Activated effector memory CD4-positive, alpha-beta T cell treated with anti-CD3 and anti-CD28 coated beads, Interleukin-2, amount 50 U/mL, for 16 hours (primary cell): ENCODE measurements at regions not wholly inside any gene's neighbourhood (a gene's known extent, or its start where the extent isn't known, plus 50 kb on each side); places are given as distances from the start of the nearest gene placed in this dataset.
"Not testable (repeated sequence)": the region's sequence is repeated elsewhere in the genome, so short reads cannot be mapped to it uniquely, and the experiment has no call there.

Source experiments
- DNase-seq: peaks from one replicate; pipeline ENCODE4 v3.0.0-alpha.2; 2020

DNA sequence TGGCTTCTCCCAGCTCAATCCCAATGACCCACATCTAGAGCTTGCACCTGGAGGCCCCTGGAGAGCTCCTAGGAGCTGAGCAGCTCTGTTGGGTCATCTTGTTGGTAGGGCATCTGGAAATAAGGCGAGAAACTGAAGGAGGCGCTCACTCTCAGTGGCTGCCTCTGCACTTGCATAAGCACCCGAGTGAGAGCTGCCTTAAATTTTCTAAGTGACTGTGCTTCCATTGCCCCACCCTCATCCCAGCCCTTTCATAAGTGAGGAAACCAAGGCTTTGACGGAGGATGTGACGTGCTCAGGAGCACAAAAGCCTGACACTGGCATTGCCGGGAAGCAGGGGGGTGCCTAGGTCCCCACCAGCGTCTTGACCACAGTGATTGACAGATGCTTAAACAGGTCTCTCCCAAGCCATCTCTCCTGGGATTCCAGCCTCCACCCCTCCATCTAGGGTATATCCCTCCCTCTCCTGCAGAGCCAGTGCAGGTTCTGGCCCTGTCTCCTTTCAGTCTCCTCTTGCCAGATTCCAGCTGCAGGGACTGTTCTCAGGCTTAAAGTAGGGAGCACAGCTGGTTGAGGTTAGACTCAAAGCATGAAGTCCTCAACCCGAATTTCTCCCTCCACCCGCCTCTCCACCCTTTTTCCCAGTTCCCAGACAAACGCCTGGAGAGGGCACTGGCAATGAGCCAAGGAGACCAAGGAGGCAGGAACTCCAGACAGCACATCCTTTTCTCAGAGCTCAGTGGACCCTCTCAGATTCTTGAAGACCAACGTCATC lies 113.7 kb downstream of the IRX5 start:
- no peak for DNase-seq

DNA sequence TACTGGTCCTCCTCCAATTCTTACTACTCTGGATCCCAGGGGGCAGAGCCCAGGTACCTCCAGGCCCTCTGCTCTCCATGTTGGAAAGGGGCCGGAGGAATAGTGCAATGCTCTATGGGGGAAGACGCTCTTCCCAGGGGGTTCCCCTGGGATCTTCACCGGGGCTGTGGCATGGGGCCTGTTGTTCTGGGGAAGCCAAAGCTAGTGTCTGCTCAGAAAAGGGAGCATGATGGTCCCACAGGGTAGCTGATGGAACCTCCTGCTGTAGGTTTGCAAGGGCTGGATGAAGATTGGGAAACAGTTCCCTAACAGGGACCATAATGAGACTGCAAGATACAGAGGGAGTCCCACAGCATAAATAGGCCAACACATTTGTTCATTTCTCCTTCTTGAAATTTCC lies 114.7 kb downstream of the IRX5 start:
- no peak for DNase-seq

DNA sequence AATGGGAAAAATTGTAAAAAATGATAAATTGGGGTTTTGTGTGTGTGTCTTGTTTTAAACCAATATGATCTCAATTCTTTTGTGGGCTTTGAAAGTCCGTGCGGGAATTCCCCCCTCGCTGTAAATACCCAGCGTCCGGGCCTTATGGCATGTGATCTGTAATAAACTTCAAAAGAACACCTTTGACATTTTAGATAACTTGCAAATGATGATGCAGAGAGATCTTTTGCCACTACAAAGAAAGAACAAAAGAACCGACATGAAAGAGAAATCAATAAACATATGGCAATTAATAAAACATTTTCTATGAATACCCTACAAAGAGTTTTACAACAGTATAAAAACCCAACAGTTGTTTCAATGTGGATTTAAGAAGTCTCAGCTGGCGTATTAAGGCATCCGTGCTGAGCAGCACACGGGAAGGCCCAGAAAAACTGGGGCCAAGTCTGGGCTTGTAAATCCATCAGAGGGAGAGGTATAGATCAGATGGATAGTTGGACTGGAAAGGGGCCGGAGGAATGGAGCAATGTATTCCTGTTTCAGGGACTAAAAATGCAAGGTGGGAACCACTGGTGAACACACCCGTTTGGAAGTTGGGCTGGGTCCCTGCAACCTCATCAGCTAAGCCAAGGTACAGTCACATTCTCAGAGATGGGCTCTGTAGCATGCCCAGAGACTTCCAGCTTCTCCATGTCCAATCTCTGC lies 115.2 kb downstream of the IRX5 start:
- DNase-seq: no peak

DNA sequence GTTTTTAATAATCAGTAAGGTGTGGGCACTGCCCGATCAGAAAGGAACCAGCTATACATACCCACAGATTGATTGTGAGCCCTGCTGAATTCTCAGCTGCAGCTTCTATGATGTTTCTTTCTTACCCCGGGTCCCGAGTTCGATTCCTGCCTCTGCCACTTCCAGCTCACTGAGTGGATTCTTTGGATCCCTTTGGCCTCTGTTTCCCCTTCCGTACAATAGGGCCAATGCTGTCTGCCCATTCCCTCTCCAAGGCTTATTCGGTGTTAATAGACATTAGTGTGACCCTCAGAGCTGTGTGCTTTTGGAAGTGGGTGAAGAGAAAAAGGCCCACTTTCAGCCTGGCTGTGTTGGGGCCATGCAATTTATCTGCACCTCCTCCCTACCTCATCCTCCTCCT lies 115.8 kb downstream of the IRX5 start:
- DNase-seq: no peak

DNA sequence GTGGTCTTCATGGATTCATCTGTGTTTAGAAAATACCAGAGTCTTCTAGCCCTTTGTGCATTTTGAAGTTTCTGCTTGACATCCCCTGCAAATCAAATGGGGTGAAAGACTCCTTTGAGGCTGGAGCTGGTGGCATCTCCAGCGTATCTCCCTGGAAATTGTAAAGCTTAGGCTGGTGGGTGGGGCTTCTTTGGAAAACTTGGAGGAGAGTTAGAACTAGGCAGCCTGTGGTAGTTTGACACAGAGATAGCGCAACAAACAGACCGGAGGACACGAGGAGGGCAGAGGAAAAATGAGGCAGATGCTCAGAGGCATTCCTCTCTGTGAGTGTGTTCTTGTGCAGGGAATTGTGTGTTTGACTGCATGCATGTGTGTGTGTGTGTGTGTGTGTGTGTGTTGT lies 116.3 kb downstream of the IRX5 start:
- no peak for DNase-seq

DNA sequence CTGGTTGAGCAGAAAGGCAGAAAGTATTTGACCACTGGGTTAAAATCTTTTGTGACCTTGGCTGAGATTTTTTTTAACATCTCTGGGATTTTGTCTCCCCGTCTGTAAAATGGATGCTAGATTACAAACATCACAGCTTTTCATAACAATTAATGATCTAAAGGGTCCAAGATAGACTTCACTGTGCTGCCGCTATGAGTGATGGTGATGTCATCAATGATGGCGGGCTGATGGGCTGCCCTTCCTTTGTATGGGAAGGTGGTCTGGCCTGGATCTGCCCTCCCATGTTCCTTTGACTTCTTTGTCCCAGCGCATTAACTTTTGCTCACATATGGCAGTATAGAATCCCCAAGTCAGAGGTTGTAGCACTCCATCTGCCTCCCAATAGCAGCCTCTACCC lies 116.7 kb downstream of the IRX5 start:
- no peak for DNase-seq

DNA sequence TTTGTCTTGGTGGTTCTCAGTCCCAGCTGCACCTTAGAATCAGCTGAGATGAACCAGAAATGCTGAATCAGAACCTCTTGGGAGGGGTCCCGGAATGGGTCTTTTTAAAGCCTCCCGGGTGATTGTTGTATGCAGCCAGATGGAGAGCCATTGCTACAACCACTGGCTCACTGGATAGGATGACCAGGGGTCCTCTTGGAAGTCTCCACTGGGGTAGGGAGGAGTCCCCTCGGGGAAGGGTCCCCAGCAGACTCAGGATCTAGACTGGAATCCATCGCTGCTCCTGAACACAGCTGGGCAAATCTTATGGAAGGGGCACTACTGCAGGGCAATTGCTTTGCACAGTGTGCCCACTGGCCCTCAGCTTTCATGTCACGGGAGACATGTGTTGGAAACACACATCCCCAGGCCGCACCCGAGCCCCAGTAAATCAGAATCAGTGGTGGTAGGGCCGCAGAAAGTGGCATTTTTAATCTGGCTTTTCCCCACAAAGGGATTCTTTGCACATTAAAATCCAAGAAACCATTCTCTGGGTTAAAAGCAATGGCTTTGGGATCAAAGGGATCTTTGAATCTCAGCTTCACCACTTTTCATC lies 117.3 kb downstream of the IRX5 start:
- DNase-seq: no peak

DNA sequence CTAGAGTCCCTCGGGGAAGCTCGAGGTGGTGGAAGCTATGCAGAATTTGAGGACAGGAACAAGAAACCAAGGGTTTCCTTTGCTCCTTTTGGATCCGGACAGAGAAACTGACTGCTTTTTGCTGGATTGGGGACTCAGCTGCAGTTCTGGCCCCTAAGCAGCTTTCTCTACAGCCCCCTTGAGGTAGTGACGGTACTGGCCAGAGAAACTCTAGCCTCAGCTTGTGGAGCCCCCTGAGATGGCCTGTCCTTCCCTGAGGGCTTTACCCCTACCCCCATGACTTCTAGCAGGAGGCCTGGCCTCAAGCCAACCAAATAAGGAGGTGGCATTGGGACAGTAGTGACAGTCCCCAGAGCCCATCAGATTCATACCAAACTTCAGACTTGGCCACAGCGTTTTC lies 118.1 kb downstream of the IRX5 start:
- no peak for DNase-seq

DNA sequence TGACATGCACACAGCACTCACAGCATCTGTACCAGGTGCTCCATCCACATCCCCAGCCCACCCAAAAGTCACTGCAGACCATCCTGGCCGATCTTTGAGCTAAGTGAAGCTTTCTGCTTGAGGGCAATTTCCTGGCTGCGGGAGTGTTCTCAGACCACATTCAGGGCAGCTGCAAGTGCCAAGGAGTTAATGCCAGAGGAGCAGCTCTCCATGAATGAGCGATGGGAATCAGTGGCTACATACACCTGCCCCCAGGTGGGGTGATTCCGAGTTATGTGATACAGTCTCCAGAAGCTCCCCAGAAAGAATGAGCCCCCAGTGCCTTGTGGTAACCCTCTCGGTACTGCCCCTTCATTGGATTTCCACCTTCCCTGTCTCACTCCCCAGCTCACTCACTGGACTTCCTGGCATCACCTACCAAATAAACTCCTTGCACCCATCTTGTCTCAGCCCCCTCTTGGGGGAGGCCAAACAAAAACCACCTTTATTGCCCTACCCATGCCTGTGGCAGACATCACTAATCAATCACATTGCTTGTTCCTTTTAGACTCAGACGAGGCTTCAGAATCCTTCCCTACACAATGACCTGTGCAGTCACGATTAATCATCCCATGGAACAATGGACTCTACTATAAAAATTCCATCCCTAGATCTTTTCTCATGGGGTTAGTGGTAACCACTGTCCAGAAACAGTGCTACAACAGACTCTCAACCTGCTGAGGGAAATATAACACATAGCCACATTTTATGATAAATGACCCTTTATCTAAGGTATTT lies 121.1 kb downstream of the IRX5 start:
- DNase-seq: no peak

DNA sequence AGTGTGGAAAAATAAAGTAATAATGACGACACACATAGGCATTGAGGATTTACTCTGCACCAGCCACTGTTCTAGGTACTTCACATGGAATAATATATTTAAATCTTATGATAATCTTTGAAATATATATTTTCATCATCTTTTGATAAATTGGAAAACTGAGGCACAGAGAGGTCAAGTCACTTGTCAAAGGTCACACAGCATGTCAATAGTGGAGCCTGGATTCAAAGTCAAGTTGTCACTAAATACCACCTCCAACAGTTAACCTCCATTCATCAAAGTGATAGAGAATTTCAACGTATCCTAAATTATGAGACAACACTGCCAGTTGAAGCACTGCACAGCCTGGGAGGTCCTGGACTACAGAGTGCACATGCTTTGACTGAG lies 121.7 kb downstream of the IRX5 start:
- no peak for DNase-seq

DNA sequence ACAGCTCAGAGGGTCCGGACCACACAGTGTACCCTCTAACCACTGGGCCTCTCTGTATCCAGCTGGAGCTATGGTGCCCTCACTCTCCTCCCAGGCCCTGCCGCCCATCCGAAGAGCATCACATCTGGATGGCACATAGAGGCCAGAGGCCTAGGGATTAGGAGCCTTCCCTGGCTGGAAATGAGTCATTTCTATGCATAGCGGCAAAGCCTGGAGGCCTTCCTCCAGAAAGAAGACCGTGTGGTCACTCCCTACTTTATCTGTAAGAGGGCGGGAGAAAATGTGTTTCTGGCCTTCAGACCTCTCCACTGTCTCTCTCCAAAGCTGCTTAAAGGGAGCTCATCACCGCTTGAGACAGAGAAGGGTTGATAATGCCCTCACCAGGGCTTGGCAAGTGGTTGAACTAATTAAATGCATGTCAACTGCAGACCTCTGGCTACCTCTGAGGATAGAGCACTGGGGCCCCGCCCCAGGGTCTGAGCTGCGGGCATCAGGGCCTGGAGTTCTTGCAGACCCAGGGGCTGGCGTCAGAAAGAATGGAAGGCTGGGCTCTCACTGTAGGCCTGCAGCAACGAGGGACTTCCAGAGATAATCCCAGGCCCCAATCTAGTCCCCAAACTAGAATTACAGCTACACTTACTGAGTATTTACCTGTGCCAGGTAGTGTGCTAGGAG lies 122.2 kb downstream of the IRX5 start:
- DNase-seq: no peak

DNA sequence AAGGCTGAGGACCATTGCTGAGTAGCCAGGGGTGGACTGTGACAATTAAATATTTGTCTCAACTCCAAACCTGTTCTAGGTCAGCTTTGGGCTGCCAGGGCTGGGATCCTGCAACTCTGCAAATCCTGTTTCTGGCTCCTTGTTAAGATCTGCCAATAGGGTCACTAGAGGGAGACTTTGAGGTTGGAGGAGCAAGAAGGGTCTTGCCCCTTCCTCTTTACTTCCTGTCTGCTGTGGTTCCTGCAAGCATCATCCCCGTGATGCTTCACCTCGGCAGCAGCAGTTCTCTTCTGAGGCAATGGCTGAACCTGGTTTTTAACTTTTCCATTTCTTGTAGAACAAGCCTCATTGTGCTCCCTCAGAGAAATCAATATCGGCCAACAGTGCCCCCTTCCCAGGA lies 124.6 kb downstream of the IRX5 start:
- DNase-seq: no peak

DNA sequence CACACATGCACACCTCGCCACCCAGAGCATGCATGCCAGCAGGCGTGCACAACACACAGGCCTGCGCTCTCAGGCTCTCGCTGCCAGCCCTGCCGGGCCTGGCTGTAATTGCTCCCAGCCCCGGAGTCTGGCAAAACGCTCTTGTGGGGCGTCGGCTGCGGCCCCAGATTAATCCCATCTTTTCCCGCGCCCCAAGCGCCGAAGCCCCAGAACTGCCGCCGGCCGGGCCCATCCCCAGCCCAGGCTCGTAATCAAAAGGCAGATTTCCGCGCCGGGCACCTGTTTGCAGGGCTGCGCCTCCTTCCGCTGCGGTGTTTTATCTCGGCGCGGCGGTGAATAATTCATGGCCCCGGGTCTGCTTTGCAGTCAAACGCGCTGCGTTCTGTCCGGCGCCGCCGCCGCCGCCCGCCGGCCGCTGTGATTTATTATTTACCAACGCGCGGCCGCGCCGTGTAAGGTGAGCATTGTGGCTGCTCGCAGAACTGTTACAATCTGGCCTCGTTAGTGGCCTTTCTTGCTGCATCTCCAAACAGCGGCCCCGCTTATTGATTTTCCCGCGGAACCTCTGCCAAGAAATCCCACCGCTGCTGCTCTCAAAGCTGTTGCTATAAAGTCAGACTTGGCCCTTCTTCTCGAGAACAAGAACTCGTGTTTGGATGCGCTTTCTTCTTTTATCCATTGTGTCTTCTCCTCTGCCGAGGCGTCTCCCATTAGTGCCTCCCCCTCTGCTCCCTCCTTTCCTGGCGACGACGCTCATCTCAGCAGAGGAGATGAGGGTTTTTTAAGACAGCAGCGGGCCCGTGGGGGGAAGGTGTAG lies 126.1 kb downstream of the IRX5 start:
- no peak for DNase-seq

DNA sequence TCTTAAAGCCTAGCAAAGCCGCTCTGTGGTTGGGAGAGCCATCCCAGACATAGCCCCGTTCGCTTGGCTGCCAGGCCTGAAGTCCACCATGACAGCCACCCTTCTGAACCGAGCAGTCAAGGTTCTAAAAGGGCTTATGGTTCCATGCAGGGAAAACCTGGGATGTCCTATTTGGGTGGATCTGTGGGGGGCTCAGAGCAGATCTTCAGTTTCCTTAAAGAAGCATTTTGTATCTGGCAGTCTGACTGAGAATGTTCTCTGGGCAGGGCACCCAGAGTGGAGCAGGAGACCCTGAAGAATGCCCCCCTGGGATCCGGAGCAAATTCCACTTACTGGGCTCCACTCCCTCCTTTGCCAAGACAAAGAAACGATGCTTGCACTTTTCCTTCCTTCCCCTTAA lies 127.2 kb downstream of the IRX5 start:
- no peak for DNase-seq

DNA sequence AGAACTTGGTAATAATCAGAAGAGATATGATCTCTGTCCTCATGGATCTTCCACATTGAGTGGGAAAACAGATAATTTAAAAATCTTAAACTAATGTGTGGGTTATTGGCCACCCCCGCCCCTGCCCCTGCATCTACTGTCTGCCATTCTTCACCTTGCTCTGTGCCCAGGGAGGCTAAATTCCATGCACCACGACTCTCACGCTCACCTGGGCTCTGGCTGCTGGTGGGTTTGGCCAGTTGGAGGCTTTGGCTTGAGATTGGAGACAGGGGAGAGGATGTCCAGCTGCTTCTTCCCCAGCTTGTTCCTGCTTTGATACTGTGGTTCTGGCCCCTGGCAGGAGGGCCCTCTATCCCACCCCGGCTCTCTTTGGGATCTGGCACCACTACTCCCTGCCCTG lies 127.9 kb downstream of the IRX5 start:
- no peak for DNase-seq

DNA sequence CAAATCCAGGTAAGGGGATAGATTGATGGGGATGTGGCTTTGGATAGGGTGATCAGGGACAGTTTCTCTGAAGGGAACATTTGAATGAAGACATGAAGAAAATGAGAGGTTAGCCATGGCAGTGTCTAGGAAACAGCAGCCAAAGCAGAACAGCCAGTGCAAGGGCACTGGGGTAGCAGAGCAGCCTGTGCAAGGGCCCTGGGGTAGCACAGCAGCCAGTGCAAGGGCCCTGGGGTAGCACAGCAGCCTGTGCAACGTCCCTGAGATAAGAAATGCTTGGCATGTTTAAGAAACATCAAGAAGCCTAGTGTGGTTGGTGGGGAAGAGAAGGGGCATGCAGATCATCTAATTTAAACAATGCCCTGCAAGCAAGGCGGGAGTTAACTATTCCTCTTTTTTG lies 128.5 kb downstream of the IRX5 start:
- no peak for DNase-seq

DNA sequence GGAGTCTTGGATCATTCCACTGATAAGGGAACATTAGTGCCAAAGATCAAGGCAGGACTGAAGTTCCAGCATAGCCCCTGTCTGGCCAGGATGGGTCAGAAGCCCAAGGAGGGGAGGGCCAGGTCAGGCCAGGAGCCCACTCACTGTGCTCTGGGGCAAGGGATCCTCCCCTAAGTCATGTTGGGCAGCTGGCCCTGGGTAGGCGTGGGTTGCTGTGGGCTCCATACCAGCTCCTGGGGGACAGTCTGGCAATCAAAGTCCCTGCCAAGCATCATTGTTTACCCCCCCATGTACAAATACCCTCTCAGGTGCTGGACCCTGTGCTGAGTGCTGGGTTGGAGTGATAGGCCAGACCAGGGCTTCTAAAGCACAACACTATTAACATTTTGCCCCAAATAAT lies 130.5 kb downstream of the IRX5 start:
- DNase-seq: no peak

DNA sequence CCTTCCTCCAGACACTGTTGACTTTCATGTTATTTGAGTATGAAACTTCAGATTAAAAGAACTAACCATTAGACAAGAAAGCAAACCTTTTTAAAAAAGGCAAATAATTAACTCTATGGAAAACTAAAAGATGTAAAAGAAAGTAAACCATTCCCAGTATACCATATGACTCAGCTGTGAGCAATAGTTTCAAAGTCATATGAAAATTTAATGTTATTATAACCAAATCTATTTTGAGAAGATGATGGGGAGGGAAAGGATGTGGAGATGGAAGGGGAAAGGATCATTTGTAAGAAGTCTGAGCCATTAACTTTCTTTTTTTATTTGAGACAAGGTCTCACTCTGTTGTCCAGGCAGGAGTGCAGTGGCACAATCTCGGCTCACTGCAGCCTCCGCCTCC lies 131.8 kb downstream of the IRX5 start:
- no peak for DNase-seq

DNA sequence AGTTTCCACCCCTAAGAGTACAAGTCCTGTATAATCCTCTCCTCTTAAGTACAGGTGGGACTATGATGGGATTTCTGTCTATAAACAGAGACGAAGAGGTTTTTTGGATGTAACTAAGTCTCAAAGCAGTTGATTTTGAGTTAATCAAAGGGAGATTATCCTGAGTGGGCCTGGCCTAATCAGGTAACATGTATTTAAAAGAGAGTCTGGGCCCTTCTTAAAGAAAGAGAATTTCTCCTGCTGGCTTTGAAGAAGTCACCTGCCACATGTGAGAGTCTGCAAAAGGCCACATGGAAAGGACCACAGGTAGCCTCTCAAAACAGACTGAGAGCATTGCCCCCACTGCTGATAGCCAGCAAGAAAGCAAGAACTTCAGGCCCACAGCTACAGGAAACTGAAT lies 142.3 kb downstream of the IRX5 start:
- no peak for DNase-seq

DNA sequence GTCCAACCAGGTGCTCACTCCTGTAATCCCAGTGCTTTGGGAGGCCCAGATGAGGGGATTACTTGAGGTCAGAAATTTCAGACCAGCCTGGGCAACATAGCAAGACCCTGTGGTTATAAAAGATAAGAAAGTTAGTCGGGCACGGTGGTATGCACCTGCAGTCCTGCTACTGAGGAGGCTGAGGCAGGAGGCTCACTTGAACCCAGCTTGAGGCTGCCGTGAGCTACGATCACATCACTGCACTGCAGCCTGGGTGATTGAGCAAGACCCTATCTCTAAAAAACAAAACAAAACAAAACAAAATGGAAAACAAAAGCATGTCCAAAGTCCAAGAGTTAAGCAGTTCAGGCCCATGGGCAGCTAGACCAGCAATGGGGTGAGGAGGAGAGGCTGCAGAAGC lies 143.2 kb downstream of the IRX5 start:
- DNase-seq: no peak

DNA sequence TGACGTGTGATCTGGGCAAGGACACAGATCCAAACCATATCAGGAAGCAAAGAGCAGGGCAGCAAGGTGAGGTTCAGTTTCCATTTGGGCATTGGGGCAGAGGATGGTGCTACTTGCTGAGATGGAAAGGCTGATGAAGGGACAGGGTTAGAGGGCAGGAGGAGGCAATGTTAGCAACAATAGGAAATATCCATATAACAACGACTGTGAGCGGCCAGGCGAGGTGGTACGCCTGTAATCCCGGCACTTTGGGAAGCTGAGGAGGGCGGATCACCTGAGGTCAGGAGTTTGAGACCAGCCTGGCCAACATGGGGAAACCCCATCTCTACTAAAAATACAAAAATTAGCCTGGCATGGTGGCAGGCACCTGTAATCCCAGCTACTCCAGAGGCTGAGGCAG lies 144.5 kb downstream of the IRX5 start:
- DNase-seq: not testable (repeated sequence)

DNA sequence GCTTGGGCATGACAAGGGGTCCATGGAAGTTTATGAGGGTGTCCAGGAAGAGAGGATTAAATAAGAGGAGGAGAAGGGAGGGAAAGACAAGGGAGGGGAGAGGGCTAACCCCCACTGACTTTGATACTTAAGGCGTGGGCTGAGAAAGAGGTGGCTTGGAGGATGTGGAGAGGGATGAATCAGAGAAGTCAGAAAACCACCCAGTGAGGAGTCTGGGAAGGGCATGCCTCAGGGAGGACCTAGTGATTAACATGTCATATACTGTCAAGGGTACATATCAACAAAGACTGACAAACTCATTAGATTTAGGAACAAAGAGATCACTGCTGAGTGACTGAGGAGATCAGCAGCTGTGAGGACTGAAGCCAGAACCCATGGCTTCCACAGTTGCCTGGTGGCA lies 145.4 kb downstream of the IRX5 start:
- no peak for DNase-seq
